ENCODE measurements at regions not wholly inside any gene's neighbourhood (a gene's known extent, or its start where the extent isn't known, plus 50 kb on each side); places are given as distances from the start of the nearest gene placed in this dataset.
"Not testable (repeated sequence)": the region's sequence is repeated elsewhere in the genome, so short reads cannot be mapped to it uniquely, and the experiment has no call there.

GRCh38 chr17:36695082-36695481, 93.7 kb downstream of the MRM1 start:
- no peak for DNase-seq (ENCODE audit: low read depth)

GRCh38 chr17:36695710-36696109, 94.3 kb downstream of the MRM1 start:
- not testable (repeated sequence) for DNase-seq (ENCODE audit: low read depth)

GRCh38 chr17:36696805-36697204, 95.4 kb downstream of the MRM1 start:
- DNase-seq (ENCODE audit: low read depth) = no peak

- no peak for DNase-seq (ENCODE audit: low read depth)
Measured at GRCh38 chr17:36697903-36698530, 96.6 kb downstream of the MRM1 start.

- DNase-seq (ENCODE audit: low read depth) = no peak
Measured at GRCh38 chr17:36701429-36702099, 100.2 kb downstream of the MRM1 start.

- DNase-seq (ENCODE audit: low read depth) = no peak
Measured at GRCh38 chr17:36702636-36703035, 101.3 kb downstream of the MRM1 start.

- DNase-seq (ENCODE audit: low read depth) = peak; percentile 22
Measured at GRCh38 chr17:36703860-36704266, 102.5 kb downstream of the MRM1 start.

GRCh38 chr17:36705283-36705795, 104.0 kb downstream of the MRM1 start:
- no peak for DNase-seq (ENCODE audit: low read depth)

- DNase-seq (ENCODE audit: low read depth) = peak; percentile 52
Measured at GRCh38 chr17:36705874-36706731, 104.7 kb downstream of the MRM1 start.

GRCh38 chr17:36707904-36708303, 106.5 kb downstream of the MRM1 start:
- DNase-seq (ENCODE audit: low read depth) = no peak

- DNase-seq (ENCODE audit: low read depth) = no peak
Measured at GRCh38 chr17:36714789-36715188, 113.4 kb downstream of the MRM1 start.

GRCh38 chr17:36715951-36716350, 114.6 kb downstream of the MRM1 start:
- DNase-seq (ENCODE audit: low read depth) = no peak

GRCh38 chr17:36717088-36717487, 115.7 kb downstream of the MRM1 start:
- DNase-seq (ENCODE audit: low read depth) = no peak

- no peak for DNase-seq (ENCODE audit: low read depth)
Measured at GRCh38 chr17:36720131-36720530, 118.7 kb downstream of the MRM1 start.

GRCh38 chr17:36721560-36722120, 120.3 kb downstream of the MRM1 start:
- no peak for DNase-seq (ENCODE audit: low read depth)

GRCh38 chr17:36722121-36722902, 120.9 kb downstream of the MRM1 start:
- peak; percentile 18 for DNase-seq (ENCODE audit: low read depth)

- no peak for DNase-seq (ENCODE audit: low read depth)
Measured at GRCh38 chr17:36722903-36723263, 121.5 kb downstream of the MRM1 start.

GRCh38 chr17:36723459-36724025, 122.2 kb downstream of the MRM1 start:
- no peak for DNase-seq (ENCODE audit: low read depth)

- no peak for DNase-seq (ENCODE audit: low read depth)
Measured at GRCh38 chr17:36726199-36726598, 124.8 kb downstream of the MRM1 start.

- no peak for DNase-seq (ENCODE audit: low read depth)
Measured at GRCh38 chr17:36727052-36727451, 125.7 kb downstream of the MRM1 start.

- no peak for DNase-seq (ENCODE audit: low read depth)
Measured at GRCh38 chr17:36727577-36727976, 126.2 kb downstream of the MRM1 start.
